Neural cell (in vitro differentiated cells): ENCODE measurements at regions not wholly inside any gene's neighbourhood (a gene's known extent, or its start where the extent isn't known, plus 50 kb on each side); places are given as distances from the start of the nearest gene placed in this dataset.

Experiments used
- EZH2 ChIP-seq: fragments of 200-600, 300-800 bp; shearing (Covaris generic), sonication (generic); IDR thresholded peaks from 2 replicates; pipeline ENCODE4 v1.6.1; 2014; ENCODE audit warnings: antibody characterized with exemption, low read length, borderline replicate concordance, mild to moderate bottlenecking; ENCODE audit not compliant: insufficient read depth, poor library complexity, severe bottlenecking
- TF ChIP-seq, protein P1 (sequence below): fragments of 450-650 bp; IDR thresholded peaks from 2 replicates; pipeline ENCODE4 v1.5.1; 2014; ENCODE audit warnings: antibody characterized with exemption, mild to moderate bottlenecking, moderate library complexity; ENCODE audit not compliant: poor library complexity, severe bottlenecking

DNA sequence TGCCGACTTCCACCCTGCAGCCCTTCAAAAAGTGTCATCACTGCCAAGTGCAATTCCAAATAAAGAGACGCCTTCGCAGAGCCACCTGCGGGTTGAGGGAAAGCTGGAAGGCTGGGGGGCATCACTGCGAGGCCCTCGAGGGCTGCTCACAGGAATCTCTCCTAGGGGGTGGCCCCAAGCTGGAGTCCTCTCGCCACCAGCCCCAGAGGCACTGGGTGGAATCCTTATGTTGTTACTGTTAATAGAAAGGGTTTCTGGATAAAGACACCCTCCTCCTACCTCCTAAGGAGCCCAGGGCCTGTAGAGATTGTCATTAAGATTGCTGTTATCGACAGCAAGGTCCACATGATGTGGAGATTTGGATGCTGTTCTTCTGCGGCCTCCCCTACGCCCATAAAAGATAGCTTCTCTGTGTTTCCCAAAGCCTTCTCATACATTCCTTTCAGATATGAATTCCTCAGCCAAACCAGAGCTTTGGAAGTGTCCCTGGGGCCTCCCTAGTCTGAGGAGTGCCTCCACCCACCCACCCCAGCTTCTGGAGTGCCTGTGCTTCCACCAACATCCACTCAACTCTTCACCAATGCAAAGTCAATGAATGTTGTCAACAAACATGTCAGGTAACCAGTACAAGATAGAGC is 512.7 kb downstream of the SHQ1 start:
- no peak for TF ChIP-seq EZH2
- TF ChIP-seq, protein P1, sequence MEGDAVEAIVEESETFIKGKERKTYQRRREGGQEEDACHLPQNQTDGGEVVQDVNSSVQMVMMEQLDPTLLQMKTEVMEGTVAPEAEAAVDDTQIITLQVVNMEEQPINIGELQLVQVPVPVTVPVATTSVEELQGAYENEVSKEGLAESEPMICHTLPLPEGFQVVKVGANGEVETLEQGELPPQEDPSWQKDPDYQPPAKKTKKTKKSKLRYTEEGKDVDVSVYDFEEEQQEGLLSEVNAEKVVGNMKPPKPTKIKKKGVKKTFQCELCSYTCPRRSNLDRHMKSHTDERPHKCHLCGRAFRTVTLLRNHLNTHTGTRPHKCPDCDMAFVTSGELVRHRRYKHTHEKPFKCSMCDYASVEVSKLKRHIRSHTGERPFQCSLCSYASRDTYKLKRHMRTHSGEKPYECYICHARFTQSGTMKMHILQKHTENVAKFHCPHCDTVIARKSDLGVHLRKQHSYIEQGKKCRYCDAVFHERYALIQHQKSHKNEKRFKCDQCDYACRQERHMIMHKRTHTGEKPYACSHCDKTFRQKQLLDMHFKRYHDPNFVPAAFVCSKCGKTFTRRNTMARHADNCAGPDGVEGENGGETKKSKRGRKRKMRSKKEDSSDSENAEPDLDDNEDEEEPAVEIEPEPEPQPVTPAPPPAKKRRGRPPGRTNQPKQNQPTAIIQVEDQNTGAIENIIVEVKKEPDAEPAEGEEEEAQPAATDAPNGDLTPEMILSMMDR = no peak
